DMS153 treated with DMSO at 0.1 percent for 48 hours (cell line): ENCODE measurements at regions not wholly inside any gene's neighbourhood (a gene's known extent, or its start where the extent isn't known, plus 50 kb on each side); places are given as distances from the start of the nearest gene placed in this dataset.
"Not testable (repeated sequence)": the region's sequence is repeated elsewhere in the genome, so short reads cannot be mapped to it uniquely, and the experiment has no call there.

Experiments
- DNase-seq: peaks from one replicate; lab custom pipeline; 2025; ENCODE audit not compliant: unreplicated experiment; lab: John Stamatoyannopoulos, UW

- DNase-seq, result no peak
Measured at GRCh38 chr3:18237251-18238005, 187.7 kb downstream of the SATB1 start.

DNA sequence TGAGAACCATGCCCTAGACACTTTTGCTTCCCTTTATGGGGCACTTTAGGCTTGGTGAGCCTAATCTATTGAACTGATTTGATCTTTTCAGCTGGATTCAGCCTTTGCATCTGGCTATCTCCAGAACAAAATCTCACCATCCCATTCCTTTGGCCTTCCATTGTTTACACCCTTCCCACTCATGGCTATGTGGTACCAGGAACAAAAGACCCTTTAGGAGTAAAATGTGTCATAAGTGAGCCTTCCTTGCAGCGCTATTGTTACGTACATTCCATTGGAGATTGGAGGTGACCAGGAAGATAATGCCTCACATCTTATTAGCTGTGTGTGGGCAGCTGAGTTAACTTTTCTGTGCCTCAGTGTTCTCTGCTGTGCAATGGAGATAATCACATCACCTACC, 188.4 kb downstream of the SATB1 start:
- DNase-seq, result no peak

- DNase-seq, result no peak
Measured at GRCh38 chr3:18234717-18235335, 190.3 kb downstream of the SATB1 start.

DNA sequence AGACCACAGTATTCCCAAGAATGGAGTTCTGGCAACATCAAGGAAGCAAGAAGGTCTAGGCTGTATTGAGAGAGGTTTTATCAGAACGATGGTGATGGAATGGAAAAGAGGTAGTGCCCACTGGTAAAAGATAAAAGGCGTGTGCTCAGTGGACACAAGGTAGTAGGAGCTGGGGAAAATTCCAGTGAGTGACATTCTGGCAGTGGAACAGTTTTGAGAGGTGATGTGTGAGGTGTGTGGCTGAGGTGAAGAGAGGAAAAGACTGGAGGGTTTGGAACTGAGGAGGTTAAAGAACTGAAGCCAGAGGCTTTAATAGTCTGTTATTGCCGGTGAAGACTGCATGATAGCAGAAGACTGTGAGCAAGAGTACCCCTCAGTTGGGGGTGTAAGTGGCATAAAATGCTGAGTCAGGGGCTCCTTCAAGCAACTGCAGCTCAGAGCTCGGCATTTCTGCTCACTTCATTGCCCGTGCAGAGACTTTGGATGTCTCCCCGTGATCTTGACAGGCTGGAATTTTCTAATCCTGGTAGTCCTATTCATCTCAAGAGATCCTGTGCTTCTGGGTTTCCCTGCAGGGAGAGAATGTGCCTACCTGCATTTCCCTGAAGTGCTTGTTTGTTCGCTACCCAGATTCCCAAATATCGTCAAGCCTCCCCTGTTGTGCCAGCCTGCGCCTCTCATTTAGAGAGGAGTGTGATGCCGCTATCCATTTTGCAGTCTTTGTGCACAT, 191.0 kb downstream of the SATB1 start:
- no peak for DNase-seq

- DNase-seq, result no peak
Measured at GRCh38 chr3:18232317-18232716, 192.8 kb downstream of the SATB1 start.

GRCh38 chr3:18228060-18228459, 197.1 kb downstream of the SATB1 start:
- no peak for DNase-seq

DNA sequence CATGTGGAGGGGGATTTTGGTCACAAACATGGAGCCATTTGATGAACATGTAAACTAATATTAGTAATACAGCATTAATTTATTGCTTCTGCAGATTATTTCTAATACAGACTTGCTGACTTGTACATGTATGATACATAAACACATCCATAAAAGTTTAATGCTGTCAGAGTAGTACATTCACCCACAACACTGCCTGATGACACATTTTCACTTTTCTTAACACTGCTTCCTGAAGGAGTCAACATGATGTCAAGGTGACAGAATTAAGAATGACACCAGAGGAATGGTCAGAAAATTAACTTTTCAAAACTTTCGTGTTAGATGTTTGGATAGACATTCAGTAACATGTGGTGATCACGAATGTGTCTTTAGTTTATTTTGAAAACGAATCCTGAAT, 199.4 kb downstream of the SATB1 start:
- no peak for DNase-seq

GRCh38 chr3:18224426-18224825, 200.7 kb downstream of the SATB1 start:
- no peak for DNase-seq

- DNase-seq, result no peak
Measured at GRCh38 chr3:18223974-18224373, 201.2 kb downstream of the SATB1 start.

GRCh38 chr3:18223571-18223970, 201.6 kb downstream of the SATB1 start:
- no peak for DNase-seq

GRCh38 chr3:18222686-18223085, 202.5 kb downstream of the SATB1 start:
- no peak for DNase-seq

GRCh38 chr3:18217507-18218174, 207.5 kb downstream of the SATB1 start:
- no peak for DNase-seq

DNA sequence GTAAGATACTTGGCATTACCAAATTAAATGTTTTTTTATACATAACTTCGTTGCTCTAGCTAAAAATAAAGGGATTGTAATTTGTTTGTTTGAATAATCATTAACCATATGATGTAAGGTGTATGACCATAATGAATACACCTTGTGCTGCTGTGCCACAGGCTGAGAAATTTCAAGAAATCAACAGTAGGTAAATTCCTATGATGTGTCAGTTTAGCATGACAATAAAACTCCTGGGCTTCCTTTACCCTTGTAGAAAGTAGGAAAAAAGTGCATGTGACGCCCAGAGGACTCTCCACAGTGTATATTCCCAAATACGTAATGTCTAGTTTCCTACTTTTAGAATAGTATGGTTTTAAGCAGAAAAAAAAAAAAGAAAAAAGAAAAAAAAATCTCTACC, 208.1 kb downstream of the SATB1 start:
- no peak for DNase-seq

- no peak for DNase-seq
Measured at GRCh38 chr3:18215639-18216038, 209.5 kb downstream of the SATB1 start.

DNA sequence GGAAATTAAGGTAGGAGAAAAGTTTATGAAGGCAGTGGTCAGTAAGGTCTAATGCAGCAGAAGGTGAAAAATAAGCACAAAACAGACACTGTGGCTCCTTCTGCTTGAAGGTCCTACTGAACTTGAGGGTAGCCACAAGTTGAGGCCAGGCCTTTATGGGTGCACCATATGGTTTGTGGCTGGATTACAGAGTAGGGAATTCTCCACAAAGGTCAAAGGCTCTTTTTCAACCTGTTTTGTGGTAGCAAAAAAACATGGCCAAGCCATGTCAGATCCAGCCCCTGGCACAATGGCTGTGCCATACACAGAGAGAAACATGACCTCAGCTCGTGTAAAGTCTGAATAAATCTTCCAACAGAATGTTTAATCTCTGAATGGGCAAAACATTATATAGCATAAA, 214.0 kb downstream of the SATB1 start:
- DNase-seq, result no peak

- DNase-seq, result no peak
Measured at GRCh38 chr3:18208856-18209255, 216.3 kb downstream of the SATB1 start.

- no peak for DNase-seq
Measured at GRCh38 chr3:18208091-18208490, 217.0 kb downstream of the SATB1 start.

- no peak for DNase-seq
Measured at GRCh38 chr3:18207226-18207625, 217.9 kb downstream of the SATB1 start.

- DNase-seq, result not testable (repeated sequence)
Measured at GRCh38 chr3:18205701-18206100, 219.4 kb downstream of the SATB1 start.

DNA sequence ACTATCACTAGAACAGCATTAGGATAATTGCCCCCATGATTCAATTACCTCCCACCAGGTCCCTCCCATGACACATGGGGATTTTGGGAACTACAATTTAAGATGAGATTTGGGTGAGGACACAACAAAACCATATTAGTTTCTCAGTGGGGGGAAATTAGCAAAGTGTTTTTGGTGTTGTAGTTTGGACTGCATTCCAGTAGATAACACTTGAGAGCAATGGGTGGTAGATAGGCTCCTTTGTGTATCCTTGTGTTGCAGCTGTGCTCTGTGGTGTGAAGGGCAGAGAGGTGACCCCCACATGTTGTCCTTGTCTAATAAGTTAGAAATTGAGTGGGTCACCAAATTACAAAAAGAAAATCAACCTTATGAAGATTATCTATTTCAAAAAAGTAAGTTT, 223.8 kb downstream of the SATB1 start:
- DNase-seq, result no peak

DNA sequence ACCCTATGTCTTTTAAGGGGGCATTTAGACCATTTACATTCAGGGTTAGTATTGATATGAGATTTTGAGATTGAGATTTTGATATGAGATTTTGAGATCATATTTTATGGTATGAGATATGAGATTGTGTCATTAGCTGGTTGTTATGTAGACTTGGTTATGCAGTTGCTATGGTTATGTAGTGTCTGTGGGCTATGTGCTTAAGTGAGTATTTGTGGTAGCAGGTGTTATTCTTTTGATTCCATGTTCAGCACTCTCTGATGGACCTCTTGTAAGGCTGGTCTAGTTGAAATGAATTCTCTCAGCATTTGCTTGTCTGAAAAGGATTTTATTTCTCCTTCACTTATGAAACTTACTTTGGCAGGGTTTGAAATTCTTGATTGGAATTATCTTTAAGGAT, 225.4 kb downstream of the SATB1 start:
- DNase-seq, result no peak

DNA sequence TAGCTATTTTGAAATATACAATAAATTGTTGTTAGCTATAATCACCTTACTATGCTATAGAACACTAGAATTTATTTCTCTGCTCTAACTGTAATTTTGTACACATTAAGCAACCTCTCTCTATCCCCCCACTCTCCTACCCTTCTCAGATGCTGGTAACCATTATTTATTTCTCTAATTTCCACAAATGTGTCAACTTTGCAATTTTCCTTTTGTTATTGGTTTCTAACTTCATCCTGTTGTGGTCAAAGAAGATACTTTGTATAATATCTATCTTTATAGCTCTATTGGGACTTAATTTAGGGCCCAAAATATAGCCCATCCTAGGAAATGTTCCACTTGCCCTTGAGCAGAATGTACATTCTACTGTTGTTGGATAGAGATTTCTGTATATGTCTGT, 229.3 kb downstream of the SATB1 start:
- DNase-seq, result no peak
